Adrenal gland (tissue), 9 donors: ENCODE measurements at regions not wholly inside any gene's neighbourhood (a gene's known extent, or its start where the extent isn't known, plus 50 kb on each side); places are given as distances from the start of the nearest gene placed in this dataset.

ENCODE experiments used
- DNase-seq, 7 donors: peaks; one replicate each; pipeline ENCODE4 v3.0.0-alpha.2; 2019 to 2020
- H3K27ac ChIP-seq, 5 donors: fragments of 200-600 bp; sonication (generic) in 4 of 5; 1 replicate in 3 of 5; 2 replicates in 2 of 5; pipeline versions ENCODE4 v1.5.1 to v1.8.0; 2016 to 2020; ENCODE audit warnings: mild to moderate bottlenecking in 1 of 5
- H3K27me3 ChIP-seq: fragments of 200-600 bp; 2 replicates; pipeline ENCODE4 v1.8.0; 2021
- H3K36me3 ChIP-seq, 2 donors: fragments of 200-600 bp; replicated peaks in 1 of 2; 1 replicate in 1 of 2; 2 replicates in 1 of 2; pipeline versions ENCODE4 v1.5.1 to v1.8.0; 2018 to 2022
- H3K4me1 ChIP-seq, 2 donors: fragments of 200-600 bp; replicated peaks in 1 of 2; 1 replicate in 1 of 2; 2 replicates in 1 of 2; pipeline versions ENCODE4 v1.5.1 to v1.8.0; 2018 to 2021
- H3K4me3 ChIP-seq, 4 donors: fragments of 200-600 bp; sonication (generic) in 3 of 4; one replicate each; pipeline ENCODE4 v1.5.1; 2016 to 2018
- H3K9me3 ChIP-seq, 3 donors: fragments of 200-600 bp; sonication (generic) in 1 of 3; replicated peaks in 1 of 3; 1 replicate in 2 of 3; 2 replicates in 1 of 3; pipeline versions ENCODE4 v1.5.1 to v1.8.0; 2016 to 2021
- POLR2A ChIP-seq, 2 donors: fragments of 450-650 bp; IDR thresholded peaks; one replicate each; pipeline ENCODE4 v1.6.1; 2017; ENCODE audit warnings: antibody characterized with exemption in 2 of 2, mild to moderate bottlenecking in 2 of 2, moderate library complexity in 1 of 2
- WGBS, 4 donors: extraction: QIAGEN DNeasy Blood & Tissue Kit in 2 of 4; methylation state at CpG; one replicate each; pipeline versions ENCODE4 v1.1.5 to v1.1.7; 2013 to 2017; 5-methylcytosine and 5-hydroxymethylcytosine counted together
- intact Hi-C, 2 donors: fragments of 100-400 bp; cut with DNase I; formaldehyde crosslinking; loops; one replicate each; pipeline versions ENCODE4 v1.14.1 to v1.15.0; 2022 to 2023
- TF ChIP-seq, protein P1 (sequence below), 6 experiments: fragments of 450-650 bp in 4 of 6; fragments of 200-600 bp in 2 of 6; sonication (generic) in 1 of 6; IDR thresholded peaks; 1 replicate in 5 of 6; 2 replicates in 1 of 6; pipeline versions ENCODE4 v1.5.1 to v1.8.0; 2016 to 2021; ENCODE audit warnings: antibody characterized with exemption in 6 of 6, mild to moderate bottlenecking in 2 of 6, moderate library complexity in 1 of 6
- donor health status: healthy with polysubstance abuse.
- donor health status: Bipolar disorder and iron deficiency.
- donor health status: DM: yes; HTN: yes; CAD: no.
- donor health status: DM: no; HTN: no; CAD: no.
- donor health status: DM: no; HTN: no; CAD: no.

DNA sequence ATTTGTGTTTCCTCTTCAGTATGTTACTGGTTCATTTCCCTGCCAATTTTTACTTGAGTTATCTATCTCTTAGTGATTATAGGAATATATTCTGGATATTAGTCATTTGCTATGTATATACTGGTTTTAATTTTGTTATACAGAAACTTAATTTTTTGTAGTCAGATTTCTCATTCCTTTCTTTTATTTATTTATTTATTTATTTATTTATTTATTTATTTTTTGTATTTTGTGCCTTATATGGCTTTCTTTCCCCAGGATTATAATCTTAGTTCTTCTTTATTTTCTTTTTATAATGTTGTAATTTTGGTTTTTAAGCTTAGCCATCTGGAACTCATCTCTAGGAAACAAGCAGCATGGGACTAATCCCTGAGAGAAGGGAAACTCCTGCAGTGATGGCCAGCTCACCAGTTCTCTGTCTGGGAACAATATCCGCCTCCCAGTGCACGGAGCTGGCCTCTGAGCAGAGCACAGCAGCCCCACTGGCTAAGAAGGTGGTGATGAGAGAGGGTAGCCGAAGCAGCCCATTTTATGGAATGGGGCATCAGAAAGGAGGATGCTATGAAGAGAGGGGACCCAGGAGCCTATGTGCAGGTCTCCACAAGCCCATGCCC is 54.5 kb upstream of the ADORA2B start:
- intact Hi-C loops: no loop called here

GRCh38 chr17:15891318-15891717 is 53.6 kb upstream of the ADORA2B start:
- TF ChIP-seq POLR2A (IDR thresholded peaks at IDR 0.05): no peak
- TF ChIP-seq, protein P1, sequence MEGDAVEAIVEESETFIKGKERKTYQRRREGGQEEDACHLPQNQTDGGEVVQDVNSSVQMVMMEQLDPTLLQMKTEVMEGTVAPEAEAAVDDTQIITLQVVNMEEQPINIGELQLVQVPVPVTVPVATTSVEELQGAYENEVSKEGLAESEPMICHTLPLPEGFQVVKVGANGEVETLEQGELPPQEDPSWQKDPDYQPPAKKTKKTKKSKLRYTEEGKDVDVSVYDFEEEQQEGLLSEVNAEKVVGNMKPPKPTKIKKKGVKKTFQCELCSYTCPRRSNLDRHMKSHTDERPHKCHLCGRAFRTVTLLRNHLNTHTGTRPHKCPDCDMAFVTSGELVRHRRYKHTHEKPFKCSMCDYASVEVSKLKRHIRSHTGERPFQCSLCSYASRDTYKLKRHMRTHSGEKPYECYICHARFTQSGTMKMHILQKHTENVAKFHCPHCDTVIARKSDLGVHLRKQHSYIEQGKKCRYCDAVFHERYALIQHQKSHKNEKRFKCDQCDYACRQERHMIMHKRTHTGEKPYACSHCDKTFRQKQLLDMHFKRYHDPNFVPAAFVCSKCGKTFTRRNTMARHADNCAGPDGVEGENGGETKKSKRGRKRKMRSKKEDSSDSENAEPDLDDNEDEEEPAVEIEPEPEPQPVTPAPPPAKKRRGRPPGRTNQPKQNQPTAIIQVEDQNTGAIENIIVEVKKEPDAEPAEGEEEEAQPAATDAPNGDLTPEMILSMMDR (IDR thresholded peaks at IDR 0.05): no peak
- H3K36me3 ChIP-seq: no peaks in the 10 kb centered on the region
- DNase-seq: no peak
- no peak overlapping the region for H3K4me3 ChIP-seq
- intact Hi-C loops: no loop called here
- WGBS, 4 donors: 80 to 89% (median 85%) methylated on average over 3 of the region's 3 CpGs
- H3K9me3 ChIP-seq: no peaks in the 10 kb centered on the region
- H3K4me1 ChIP-seq: no peaks in the 10 kb centered on the region
- H3K27me3 ChIP-seq: no peaks in the 10 kb centered on the region
- no peak overlapping the region for H3K27ac ChIP-seq

More for the DNA sequence above, 54.5 kb upstream of the ADORA2B start:
- no peaks in the 10 kb centered on the region for H3K36me3 ChIP-seq
- no peak for DNase-seq
- H3K27ac ChIP-seq: no peak overlapping the region
- no peaks in the 10 kb centered on the region for H3K27me3 ChIP-seq
- H3K4me3 ChIP-seq: no peak overlapping the region
- H3K4me1 ChIP-seq: peaks cover 0 to under 1% of the 10 kb centered on the region in 2 donors
- WGBS, 4 donors: 90 to 93% (median 90%) methylated on average over 3 of the region's 3 CpGs
- TF ChIP-seq POLR2A (IDR thresholded peaks at IDR 0.05): no peak
- TF ChIP-seq, protein P1 (IDR thresholded peaks at IDR 0.05): no peak
- H3K9me3 ChIP-seq: no peaks in the 10 kb centered on the region

- intact Hi-C loops: no loop called here
- Histone ChIP-seq H3K4me3 (no peak overlapping the region), H3K9me3 (no peaks in the 10 kb centered on the region), H3K27me3 (no peaks in the 10 kb centered on the region), H3K36me3 (no peaks in the 10 kb centered on the region), H3K27ac (no peak overlapping the region), H3K4me1 (no peaks in the 10 kb centered on the region)
- TF ChIP-seq, protein P1 (IDR thresholded peaks at IDR 0.05): no peak
- no peak for TF ChIP-seq POLR2A (IDR thresholded peaks at IDR 0.05)
- DNase-seq: no peak
- WGBS, 4 donors: 88 to 93% (median 90%) methylated on average over 10 of the region's 10 CpGs
These were observed 52.7 kb upstream of the ADORA2B start for GRCh38 chr17:15892244-15892643.

DNA sequence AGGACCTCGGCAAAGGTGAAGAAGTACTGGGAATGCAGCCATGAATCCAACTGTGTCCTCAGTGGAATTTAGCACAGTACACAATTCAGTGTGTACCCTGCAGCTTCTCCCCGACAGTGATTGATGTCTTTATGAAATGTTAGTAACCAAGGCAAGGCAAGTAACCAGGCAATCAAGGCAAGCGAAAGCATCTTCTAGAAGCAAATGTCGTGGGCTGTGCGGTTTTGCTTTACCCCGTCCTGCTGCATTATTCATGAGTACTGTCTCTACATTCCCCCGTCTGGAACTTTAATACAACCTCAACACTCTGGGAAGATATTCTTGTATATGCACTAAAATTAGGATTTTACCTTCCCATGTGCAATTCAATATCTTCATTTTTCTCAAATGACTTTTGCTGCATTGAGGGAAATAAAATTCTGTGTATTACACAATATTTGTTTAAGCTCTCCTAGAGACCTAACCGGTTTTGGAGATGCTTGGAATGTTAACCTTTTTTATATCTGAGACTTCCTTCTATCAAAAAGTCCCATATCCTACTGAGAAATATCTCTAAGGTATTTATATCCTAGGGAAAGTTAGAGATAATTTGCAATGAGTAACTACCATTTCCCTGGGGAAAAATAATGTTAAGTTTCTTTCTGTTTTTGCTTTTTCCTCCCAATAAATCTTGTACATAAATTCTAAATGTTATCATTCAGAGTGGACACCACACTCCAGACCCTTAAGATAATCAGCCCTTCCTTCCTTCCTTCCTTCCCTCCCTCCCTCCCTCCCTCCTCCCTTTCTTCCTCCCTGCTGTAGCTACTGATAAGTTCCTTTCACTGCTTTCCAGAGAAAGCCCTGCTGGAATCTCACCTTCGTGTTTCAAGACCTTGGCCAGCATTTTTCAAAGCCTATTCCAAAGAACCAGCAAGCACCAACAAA is 51.9 kb upstream of the ADORA2B start:
- 52 to 72% (median 66%) methylated on average over 9 of the region's 9 CpGs for WGBS, 4 donors
- TF ChIP-seq, protein P1 (IDR thresholded peaks at IDR 0.05): no peak
- no peak for TF ChIP-seq POLR2A (IDR thresholded peaks at IDR 0.05)
- H3K9me3 ChIP-seq: no peaks in the 10 kb centered on the region
- no peak overlapping the region for H3K27ac ChIP-seq
- no peaks in the 10 kb centered on the region for H3K27me3 ChIP-seq
- intact Hi-C loops: no loop called here
- H3K4me3 ChIP-seq: no peak overlapping the region
- DNase-seq: no peak
- no peaks in the 10 kb centered on the region for H3K36me3 ChIP-seq
- no peaks in the 10 kb centered on the region for H3K4me1 ChIP-seq
